PC-9 (cell line): ENCODE measurements at regions not wholly inside any gene's neighbourhood (a gene's known extent, or its start where the extent isn't known, plus 50 kb on each side); places are given as distances from the start of the nearest gene placed in this dataset.

Source experiments
- BruUV-seq: library from RNA; stranded (reverse); fragments of 400-500 nt; replicated peaks from 2 replicates; lab custom pipeline; 2021; lab: Mats Ljungman, UMichigan
- CTCF ChIA-PET: fragments of 300-600 bp; sonication (Branson Sonifier 250); formaldehyde crosslinking; loops from one replicate; lab custom pipeline; 2022; ENCODE audit warnings: antibody characterized with exemption; lab: Charles Lee
- POLR2A ChIA-PET: fragments of 300-600 bp; sonication (Branson Sonifier 250); formaldehyde crosslinking; loops from one replicate; lab custom pipeline; 2022; ENCODE audit warnings: antibody characterized with exemption; ENCODE audit not compliant: unreplicated experiment; lab: Charles Lee
- DNase-seq, 2 experiments: peaks; one replicate each; pipeline versions ENCODE4 v3.0.0 to v3.0.0-alpha.2; 2015 to 2022; ENCODE audit warnings: mixed read lengths in 1 of 2
- H2AFZ ChIP-seq: fragments of 200-600 bp; sonication (generic); 2 replicates; pipeline ENCODE4 v1.8.1; 2017; ENCODE audit warnings: antibody characterized with exemption
- H3F3A ChIP-seq: fragments of 200-600 bp; sonication (generic); 2 replicates; pipeline ENCODE4 v1.8.1; 2017; ENCODE audit warnings: antibody characterized with exemption, mild to moderate bottlenecking, low read depth; ENCODE audit not compliant: insufficient read depth
- H3K27ac ChIP-seq: fragments of 200-600 bp; sonication (generic); 2 replicates; pipeline ENCODE4 v1.6.1; 2016; ENCODE audit warnings: mixed run types
- H3K27me3 ChIP-seq: fragments of 200-600 bp; sonication (generic); 2 replicates; pipeline ENCODE4 v1.6.1; 2016; ENCODE audit warnings: low read depth, mixed run types; ENCODE audit not compliant: insufficient read depth
- H3K36me3 ChIP-seq: fragments of 200-600 bp; sonication (generic); 2 replicates; pipeline ENCODE4 v1.6.1; 2016; ENCODE audit warnings: low read depth, mixed run types
- H3K4me1 ChIP-seq: fragments of 200-600 bp; sonication (generic); replicated peaks from 2 replicates; pipeline ENCODE4 v1.6.1; 2016; ENCODE audit warnings: mixed run types; ENCODE audit not compliant: insufficient read depth
- H3K4me2 ChIP-seq: fragments of 200-600 bp; sonication (generic); 2 replicates; pipeline ENCODE4 v1.6.1; 2017; ENCODE audit warnings: mixed run types
- H3K4me3 ChIP-seq: fragments of 200-600 bp; sonication (generic); 2 replicates; pipeline ENCODE4 v1.6.1; 2016; ENCODE audit warnings: mixed run types
- H3K79me2 ChIP-seq: fragments of 200-600 bp; sonication (generic); 2 replicates; pipeline ENCODE4 v1.6.1; 2017; ENCODE audit warnings: low read depth, mixed run types
- H3K9me2 ChIP-seq: fragments of 200-600 bp; sonication (generic); 2 replicates; pipeline ENCODE4 v1.8.1; 2017; ENCODE audit warnings: mild to moderate bottlenecking; ENCODE audit not compliant: insufficient read depth
- H3K9me3 ChIP-seq: fragments of 200-600 bp; sonication (generic); 2 replicates; pipeline ENCODE4 v1.8.1; 2016; ENCODE audit warnings: low read depth; ENCODE audit not compliant: insufficient read depth
- H4K20me1 ChIP-seq: fragments of 200-600 bp; sonication (generic); 2 replicates; pipeline ENCODE4 v1.8.1; 2017; ENCODE audit not compliant: insufficient read depth
- CTCF ChIP-seq: fragments of 200-600 bp; sonication (generic); conservative IDR thresholded peaks from 2 replicates; pipeline ENCODE4 v1.6.1; 2017; ENCODE audit warnings: mixed run types, antibody characterized with exemption, mild to moderate bottlenecking, moderate library complexity
- EZH2 ChIP-seq: fragments of 200-600 bp; sonication (generic); IDR thresholded peaks from 2 replicates; pipeline ENCODE4 v1.8.0; 2017; ENCODE audit warnings: antibody characterized with exemption, low read depth
- intact Hi-C: fragments of 100-400 bp; cut with micrococcal nuclease; formaldehyde crosslinking; loops from one replicate; pipeline ENCODE4 v1.10.0; 2022; ENCODE audit not compliant: unreplicated experiment

GRCh38 chr16:47956916-47957315, 198.9 kb downstream of the ABCC12 start:
- Histone ChIP-seq H4K20me1 (no peaks in the 10 kb centered on the region), H3K4me3 (no peak overlapping the region), H3K9me2 (no peaks in the 10 kb centered on the region), H3K27me3 (no peaks in the 10 kb centered on the region), H2AFZ (no peak overlapping the region), H3K4me2 (no peak overlapping the region), H3K79me2 (no peaks in the 10 kb centered on the region), H3K9me3 (no peaks in the 10 kb centered on the region), H3K27ac (no peak overlapping the region), H3K36me3 (no peaks in the 10 kb centered on the region), H3K4me1 (no peaks in the 10 kb centered on the region), H3F3A (no peaks in the 10 kb centered on the region)
- no peak for DNase-seq
- no peak for TF ChIP-seq EZH2
- TF ChIP-seq CTCF = no peak
- BruUV-seq = no TSS peak
- CTCF ChIA-PET = no interaction called here
- intact Hi-C loops = no loop called here
- POLR2A ChIA-PET = no interaction called here

GRCh38 chr16:47949714-47950113, 206.1 kb downstream of the ABCC12 start:
- DNase-seq = no peak
- TF ChIP-seq EZH2 = no peak
- no peaks in the 10 kb centered on the region for H3F3A ChIP-seq
- no peaks in the 10 kb centered on the region for H4K20me1 ChIP-seq
- H3K9me2 ChIP-seq = no peaks in the 10 kb centered on the region
- ChIA-PET POLR2A (no interaction called here), CTCF (no interaction called here)
- H3K4me2 ChIP-seq = no peak overlapping the region
- no peaks in the 10 kb centered on the region for H3K27me3 ChIP-seq
- no peaks in the 10 kb centered on the region; the same call in 1 of the 2 replicates for H3K9me3 ChIP-seq
- no peaks in the 10 kb centered on the region for H3K4me1 ChIP-seq
- BruUV-seq = no TSS peak
- no peak overlapping the region for H2AFZ ChIP-seq
- no peaks in the 10 kb centered on the region for H3K79me2 ChIP-seq
- H3K4me3 ChIP-seq = no peak overlapping the region
- intact Hi-C loops = no loop called here
- no peaks in the 10 kb centered on the region for H3K36me3 ChIP-seq
- H3K27ac ChIP-seq = no peak overlapping the region

GRCh38 chr16:47949276-47949675, 206.5 kb downstream of the ABCC12 start:
- BruUV-seq = no TSS peak
- H4K20me1 ChIP-seq = no peaks in the 10 kb centered on the region
- no peaks in the 10 kb centered on the region for H3K36me3 ChIP-seq
- H3K27me3 ChIP-seq = no peaks in the 10 kb centered on the region
- no peak overlapping the region for H3K27ac ChIP-seq
- no peak overlapping the region for H3K4me3 ChIP-seq
- no peak overlapping the region for H2AFZ ChIP-seq
- ChIA-PET POLR2A (no interaction called here), CTCF (no interaction called here)
- no peaks in the 10 kb centered on the region; the same call in 1 of the 2 replicates for H3K9me3 ChIP-seq
- H3K9me2 ChIP-seq = no peaks in the 10 kb centered on the region
- no peak overlapping the region for H3K4me2 ChIP-seq
- intact Hi-C loops = no loop called here
- DNase-seq = no peak
- no peaks in the 10 kb centered on the region for H3K79me2 ChIP-seq
- TF ChIP-seq EZH2 = no peak
- no peak for TF ChIP-seq CTCF
- no peaks in the 10 kb centered on the region for H3K4me1 ChIP-seq
- no peaks in the 10 kb centered on the region for H3F3A ChIP-seq

- H3K27me3 ChIP-seq = no peaks in the 10 kb centered on the region
- H2AFZ ChIP-seq = no peak overlapping the region
- intact Hi-C loops = no loop called here
- POLR2A ChIA-PET = interaction anchor here (0.6 kb wide), 1 partner anchor 83 kb away, joined by 4 read pairs; no protein-coding TSS in a partner anchor
- no peak for TF ChIP-seq CTCF
- TF ChIP-seq EZH2 = no peak
- no peaks in the 10 kb centered on the region for H4K20me1 ChIP-seq
- H3F3A ChIP-seq = no peaks in the 10 kb centered on the region
- no peak overlapping the region for H3K4me3 ChIP-seq
- CTCF ChIA-PET = no interaction called here
- H3K79me2 ChIP-seq = no peaks in the 10 kb centered on the region
- BruUV-seq = no TSS peak
- H3K9me3 ChIP-seq = no peaks in the 10 kb centered on the region; the same call in 1 of the 2 replicates
- H3K9me2 ChIP-seq = no peaks in the 10 kb centered on the region
- H3K36me3 ChIP-seq = no peaks in the 10 kb centered on the region
- H3K4me2 ChIP-seq = no peak overlapping the region
- H3K4me1 ChIP-seq = no peaks in the 10 kb centered on the region
- DNase-seq = no peak
- H3K27ac ChIP-seq = no peak overlapping the region
Observed at GRCh38 chr16:47947723-47948122, 208.1 kb downstream of the ABCC12 start.
